HepG2 (cell line): ENCODE measurements at regions not wholly inside any gene's neighbourhood (a gene's known extent, or its start where the extent isn't known, plus 50 kb on each side); places are given as distances from the start of the nearest gene placed in this dataset.

ENCODE experiments used
- ATAC-seq: fragments of 200-7000 bp; cut with Tn5 transposase; 3 replicates; pipeline ENCODE4 v1.9.1; 2020; ENCODE audit warnings: mild to moderate bottlenecking, moderate library complexity
- BruUV-seq: library from RNA; stranded (reverse); fragments of 400-500 nt; replicated peaks from 2 replicates; lab custom pipeline; 2021; lab: Mats Ljungman, UMichigan
- CTCF ChIA-PET: fragments of 300-600 bp; formaldehyde crosslinking; extraction: SDS; loops from one replicate; lab custom pipeline; 2021; ENCODE audit warnings: low total read pairs, inconsistent platforms, low intra/inter-chr PET ratio; lab: Yijun Ruan, JAX
- POLR2A ChIA-PET: fragments of 350-600 bp; sonication (Branson Sonifier 250); formaldehyde crosslinking; loops from one replicate; lab custom pipeline; 2020; ENCODE audit warnings: antibody characterized with exemption, inconsistent platforms; lab: Yijun Ruan, JAX
- DNase-seq: peaks from one replicate; pipeline ENCODE4 v3.0.0-alpha.2; 2015; ENCODE audit warnings: low spot score
- FAIRE-seq: peaks from 3 replicates; lab custom pipeline; 2011; peaks lifted over from hg19 to GRCh38; lab: Jason Lieb, UNC
- H2AFZ ChIP-seq: one replicate; pipeline ENCODE4 v1.6.1; 2011; ENCODE audit warnings: low read length, inconsistent platforms
- H3K27ac ChIP-seq: fragments of 300-600 bp; 3 replicates; pipeline ENCODE4 v1.8.0; 2011; ENCODE audit warnings: mixed run types, mild to moderate bottlenecking, mixed read lengths, low read length, inconsistent platforms; ENCODE audit not compliant: insufficient read depth; ENCODE audit errors: extremely low read length
- H3K27me3 ChIP-seq, 2 experiments: fragments of 200-600 bp in 1 of 2; 2 replicates in 1 of 2; 3 replicates in 1 of 2; pipeline versions ENCODE4 v1.6.0 to v1.8.0; 2011; ENCODE audit warnings: low read length in 2 of 2, mild to moderate bottlenecking in 2 of 2, moderate library complexity in 2 of 2, inconsistent platforms in 1 of 2; ENCODE audit not compliant: insufficient read depth in 2 of 2, control insufficient read depth in 1 of 2
- H3K36me3 ChIP-seq, 2 experiments: fragments of 200-600 bp in 1 of 2; replicated peaks in 1 of 2; 2 replicates in 1 of 2; 3 replicates in 1 of 2; pipeline versions ENCODE4 v1.5.1 to v1.8.0; 2011; ENCODE audit warnings: low read length in 2 of 2, inconsistent platforms in 1 of 2; ENCODE audit not compliant: insufficient read depth in 2 of 2, control insufficient read depth in 1 of 2
- H3K4me1 ChIP-seq: 2 replicates; pipeline ENCODE4 v1.5.1; 2012; ENCODE audit warnings: low read length, inconsistent platforms; ENCODE audit not compliant: insufficient read depth
- H3K4me2 ChIP-seq: 2 replicates; pipeline ENCODE4 v1.6.0; 2011; ENCODE audit warnings: low read depth, low read length, inconsistent platforms
- H3K4me3 ChIP-seq, 3 experiments: fragments of 200-600 bp in 1 of 3; sonication (generic), shearing (Covaris generic) in 1 of 3; replicated peaks in 1 of 3; 2 replicates each; pipeline ENCODE4 v1.5.1; 2011 to 2016; ENCODE audit warnings: low read length in 3 of 3, inconsistent platforms in 2 of 3, low read depth in 2 of 3, mild to moderate bottlenecking in 2 of 3, control low read depth in 1 of 3, mixed read lengths in 1 of 3; ENCODE audit not compliant: insufficient read depth in 1 of 3
- H3K79me2 ChIP-seq: one replicate; pipeline ENCODE4 v1.6.1; 2011; ENCODE audit warnings: low read length, inconsistent platforms; ENCODE audit not compliant: insufficient read depth
- H3K9ac ChIP-seq: 2 replicates; pipeline ENCODE4 v1.6.0; 2011; ENCODE audit warnings: mild to moderate bottlenecking, low read depth, low read length, inconsistent platforms; ENCODE audit not compliant: insufficient read depth
- H3K9me3 ChIP-seq: 2 replicates; pipeline ENCODE4 v1.5.1; 2012; ENCODE audit warnings: mild to moderate bottlenecking, low read length
- H4K20me1 ChIP-seq: 2 replicates; pipeline ENCODE4 v1.6.0; 2011; ENCODE audit warnings: inconsistent platforms, mild to moderate bottlenecking, low read length, moderate library complexity; ENCODE audit not compliant: insufficient read depth
- ATM ChIP-seq: fragments of 450-650 bp; IDR thresholded peaks from 2 replicates; pipeline ENCODE4 v1.7.1; 2017; ENCODE audit warnings: mild to moderate bottlenecking, borderline replicate concordance
- ERF ChIP-seq: IDR thresholded peaks from 2 replicates; pipeline ENCODE4 v1.6.1; 2018; ENCODE audit warnings: missing biosample characterization, missing genetic modification reagents
- HOXA5 ChIP-seq: sonication (generic); formaldehyde crosslinking; IDR thresholded peaks from 2 replicates; pipeline ENCODE4 v1.4.0; 2020; ENCODE audit warnings: missing genetic modification reagents
- HOXA9 ChIP-seq: sonication (generic); formaldehyde crosslinking; IDR thresholded peaks from 2 replicates; pipeline ENCODE4 v1.8.1; 2022; ENCODE audit warnings: missing genetic modification reagents, mild to moderate bottlenecking, moderate library complexity, borderline replicate concordance
- IKZF1 ChIP-seq: fragments of 450-650 bp; IDR thresholded peaks from 2 replicates; pipeline ENCODE4 v1.7.1; 2016
- NR2F2 ChIP-seq: IDR thresholded peaks from 2 replicates; pipeline ENCODE4 v1.6.1; 2012; ENCODE audit warnings: low read depth, inconsistent platforms, borderline replicate concordance
- ZNF557 ChIP-seq: sonication (generic); formaldehyde crosslinking; IDR thresholded peaks from 2 replicates; pipeline ENCODE4 v1.4.0; 2020; ENCODE audit warnings: missing genetic modification reagents
- ZNF570 ChIP-seq: sonication (generic); formaldehyde crosslinking; IDR thresholded peaks from 2 replicates; pipeline ENCODE4 v1.4.0; 2020; ENCODE audit warnings: mild to moderate bottlenecking, missing genetic modification reagents, borderline replicate concordance
- ZNF75D ChIP-seq: sonication (generic); formaldehyde crosslinking; IDR thresholded peaks from 2 replicates; pipeline ENCODE4 v1.8.1; 2023; ENCODE audit warnings: missing genetic modification reagents, mild to moderate bottlenecking, borderline replicate concordance
- WGBS: methylation state at CpG from one replicate; pipeline ENCODE4 v1.1.6; 2017; ENCODE audit warnings: low lambda C conversion rate; 5-methylcytosine and 5-hydroxymethylcytosine counted together
- in situ Hi-C: cut with HindIII; loops from 2 replicates; pipeline ENCODE4 v1.10.0; 2017; ENCODE audit warnings: low pct_unique_long_range_greater_than_20kb; ENCODE audit not compliant: extremely low pct_ligation_motif_present
- intact Hi-C: fragments of 100-400 bp; cut with micrococcal nuclease; formaldehyde crosslinking; loops from one replicate; pipeline ENCODE4 v1.10.0; 2022; ENCODE audit not compliant: unreplicated experiment
- TF ChIP-seq, protein P1 (sequence below): sonication (generic); formaldehyde crosslinking; IDR thresholded peaks from 2 replicates; pipeline ENCODE4 v1.4.0; 2020; ENCODE audit warnings: missing genetic modification reagents, borderline replicate concordance
- TF ChIP-seq, protein P2 (sequence below): sonication (generic); formaldehyde crosslinking; conservative IDR thresholded peaks from 2 replicates; pipeline ENCODE4 v1.8.0; 2022; ENCODE audit warnings: mild to moderate bottlenecking, moderate library complexity, missing genetic modification reagents
- TF ChIP-seq, protein P3 (sequence below): sonication (generic); formaldehyde crosslinking; IDR thresholded peaks from 2 replicates; pipeline ENCODE4 v1.8.0; 2022; ENCODE audit warnings: mild to moderate bottlenecking, missing genetic modification reagents

DNA sequence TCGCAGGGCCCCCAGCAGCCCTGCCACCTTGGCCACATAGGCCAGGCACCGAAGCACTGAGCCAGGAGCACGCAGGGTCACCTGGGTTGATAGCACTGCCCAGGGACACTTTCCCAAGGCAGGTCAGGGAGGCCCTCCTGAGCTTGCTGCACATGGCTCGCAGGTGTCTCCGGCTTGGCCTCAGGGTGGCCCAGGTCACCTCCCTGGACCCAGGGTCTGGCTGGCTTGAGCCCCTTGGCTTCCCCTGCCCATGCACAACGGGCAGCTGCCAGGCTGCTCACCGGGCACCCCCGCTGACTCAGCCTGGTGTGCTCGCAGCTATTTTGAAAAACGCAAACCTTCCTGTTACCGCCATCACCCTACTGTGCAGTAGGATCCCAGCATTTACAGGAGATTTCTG is 502.3 kb downstream of the EIPR1 start:
- no peak for TF ChIP-seq IKZF1
- TF ChIP-seq ZNF75D (CRISPR knock-in tag), result no peak
- TF ChIP-seq ZNF570 (CRISPR knock-in tag), result no peak
- TF ChIP-seq NR2F2, result no peak
- no peak for TF ChIP-seq ZNF557
- no peak for TF ChIP-seq ERF
- TF ChIP-seq, protein P1, sequence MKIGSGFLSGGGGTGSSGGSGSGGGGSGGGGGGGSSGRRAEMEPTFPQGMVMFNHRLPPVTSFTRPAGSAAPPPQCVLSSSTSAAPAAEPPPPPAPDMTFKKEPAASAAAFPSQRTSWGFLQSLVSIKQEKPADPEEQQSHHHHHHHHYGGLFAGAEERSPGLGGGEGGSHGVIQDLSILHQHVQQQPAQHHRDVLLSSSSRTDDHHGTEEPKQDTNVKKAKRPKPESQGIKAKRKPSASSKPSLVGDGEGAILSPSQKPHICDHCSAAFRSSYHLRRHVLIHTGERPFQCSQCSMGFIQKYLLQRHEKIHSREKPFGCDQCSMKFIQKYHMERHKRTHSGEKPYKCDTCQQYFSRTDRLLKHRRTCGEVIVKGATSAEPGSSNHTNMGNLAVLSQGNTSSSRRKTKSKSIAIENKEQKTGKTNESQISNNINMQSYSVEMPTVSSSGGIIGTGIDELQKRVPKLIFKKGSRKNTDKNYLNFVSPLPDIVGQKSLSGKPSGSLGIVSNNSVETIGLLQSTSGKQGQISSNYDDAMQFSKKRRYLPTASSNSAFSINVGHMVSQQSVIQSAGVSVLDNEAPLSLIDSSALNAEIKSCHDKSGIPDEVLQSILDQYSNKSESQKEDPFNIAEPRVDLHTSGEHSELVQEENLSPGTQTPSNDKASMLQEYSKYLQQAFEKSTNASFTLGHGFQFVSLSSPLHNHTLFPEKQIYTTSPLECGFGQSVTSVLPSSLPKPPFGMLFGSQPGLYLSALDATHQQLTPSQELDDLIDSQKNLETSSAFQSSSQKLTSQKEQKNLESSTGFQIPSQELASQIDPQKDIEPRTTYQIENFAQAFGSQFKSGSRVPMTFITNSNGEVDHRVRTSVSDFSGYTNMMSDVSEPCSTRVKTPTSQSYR, result no peak
- TF ChIP-seq ATM, result no peak
- TF ChIP-seq, protein P2, sequence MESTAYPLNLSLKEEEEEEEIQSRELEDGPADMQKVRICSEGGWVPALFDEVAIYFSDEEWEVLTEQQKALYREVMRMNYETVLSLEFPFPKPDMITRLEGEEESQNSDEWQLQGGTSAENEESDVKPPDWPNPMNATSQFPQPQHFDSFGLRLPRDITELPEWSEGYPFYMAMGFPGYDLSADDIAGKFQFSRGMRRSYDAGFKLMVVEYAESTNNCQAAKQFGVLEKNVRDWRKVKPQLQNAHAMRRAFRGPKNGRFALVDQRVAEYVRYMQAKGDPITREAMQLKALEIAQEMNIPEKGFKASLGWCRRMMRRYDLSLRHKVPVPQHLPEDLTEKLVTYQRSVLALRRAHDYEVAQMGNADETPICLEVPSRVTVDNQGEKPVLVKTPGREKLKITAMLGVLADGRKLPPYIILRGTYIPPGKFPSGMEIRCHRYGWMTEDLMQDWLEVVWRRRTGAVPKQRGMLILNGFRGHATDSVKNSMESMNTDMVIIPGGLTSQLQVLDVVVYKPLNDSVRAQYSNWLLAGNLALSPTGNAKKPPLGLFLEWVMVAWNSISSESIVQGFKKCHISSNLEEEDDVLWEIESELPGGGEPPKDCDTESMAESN, result no peak
- no peak for TF ChIP-seq HOXA9
- TF ChIP-seq HOXA5 (CRISPR knock-in tag), result no peak
- TF ChIP-seq, protein P3, sequence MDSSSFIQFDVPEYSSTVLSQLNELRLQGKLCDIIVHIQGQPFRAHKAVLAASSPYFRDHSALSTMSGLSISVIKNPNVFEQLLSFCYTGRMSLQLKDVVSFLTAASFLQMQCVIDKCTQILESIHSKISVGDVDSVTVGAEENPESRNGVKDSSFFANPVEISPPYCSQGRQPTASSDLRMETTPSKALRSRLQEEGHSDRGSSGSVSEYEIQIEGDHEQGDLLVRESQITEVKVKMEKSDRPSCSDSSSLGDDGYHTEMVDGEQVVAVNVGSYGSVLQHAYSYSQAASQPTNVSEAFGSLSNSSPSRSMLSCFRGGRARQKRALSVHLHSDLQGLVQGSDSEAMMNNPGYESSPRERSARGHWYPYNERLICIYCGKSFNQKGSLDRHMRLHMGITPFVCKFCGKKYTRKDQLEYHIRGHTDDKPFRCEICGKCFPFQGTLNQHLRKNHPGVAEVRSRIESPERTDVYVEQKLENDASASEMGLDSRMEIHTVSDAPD (CRISPR knock-in tag), result no peak
- BruUV-seq, result no TSS peak
- CTCF ChIA-PET, result no interaction called here
- DNase-seq (no peak), FAIRE-seq (no peak), ATAC-seq (peak; percentile 17; the same call in 2 of the 3 replicates)
- POLR2A ChIA-PET, result no interaction called here
- no peak overlapping the region for H2AFZ ChIP-seq
- H3K9me3 ChIP-seq, result no peaks in the 10 kb centered on the region
- no peak overlapping the region for H3K27ac ChIP-seq
- peaks cover 5 to 20% of the 10 kb centered on the region in 2 experiments; a peak in 4 of 5 replicates for H3K27me3 ChIP-seq
- H3K4me2 ChIP-seq, result no peak overlapping the region
- no peaks in the 10 kb centered on the region for H3K79me2 ChIP-seq
- no peak overlapping the region for H3K4me3 ChIP-seq
- H3K4me1 ChIP-seq, result no peaks in the 10 kb centered on the region
- in situ Hi-C loops (no loop called here), intact Hi-C loops (no loop called here)
- no peaks in the 10 kb centered on the region for H3K36me3 ChIP-seq
- WGBS, result 48% methylated on average over 9 of the region's 11 CpGs
- no peaks in the 10 kb centered on the region for H4K20me1 ChIP-seq
- H3K9ac ChIP-seq, result no peak overlapping the region
